HepG2 (cell line): ENCODE measurements at regions not wholly inside any gene's neighbourhood (a gene's known extent, or its start where the extent isn't known, plus 50 kb on each side); places are given as distances from the start of the nearest gene placed in this dataset.
A peak's percentile ranks its signal among the peaks of the same experiment; 100 is the strongest.

Experiments
- ATF5 ChIP-seq: sonication (generic); formaldehyde crosslinking; IDR thresholded peaks from 2 replicates; pipeline ENCODE4 v1.4.0; 2020; ENCODE audit warnings: mild to moderate bottlenecking, low read depth, missing genetic modification reagents
- CCAR2 ChIP-seq: fragments of 200-400 bp; formaldehyde crosslinking; optimal IDR thresholded peaks from 2 replicates; pipeline ENCODE3; 2018; ENCODE audit warnings: low read depth, mild to moderate bottlenecking, low read length, moderate library complexity
- KMT2B ChIP-seq: IDR thresholded peaks from 2 replicates; pipeline ENCODE4 v1.6.1; 2016; ENCODE audit warnings: missing genetic modification reagents, missing compliant biosample characterization
- MED1 ChIP-seq: sonication (generic); formaldehyde crosslinking; IDR thresholded peaks from 2 replicates; pipeline ENCODE4 v1.4.0; 2020; ENCODE audit warnings: missing genetic modification reagents
- NPAS2 ChIP-seq: sonication (generic); formaldehyde crosslinking; IDR thresholded peaks from 2 replicates; pipeline ENCODE4 v1.8.0; 2022; ENCODE audit warnings: mild to moderate bottlenecking, missing genetic modification reagents, borderline replicate concordance
- SAP130 ChIP-seq: IDR thresholded peaks from 2 replicates; pipeline ENCODE4 v1.6.1; 2016; ENCODE audit warnings: low read depth
- TAF15 ChIP-seq: fragments of 200-400 bp; formaldehyde crosslinking; IDR thresholded peaks from one replicate; pipeline ENCODE4 v1.6.1; 2018; ENCODE audit warnings: mild to moderate bottlenecking, low read depth, low read length; ENCODE audit not compliant: poor library complexity, severe bottlenecking
- XRCC5 ChIP-seq: fragments of 200-400 bp; formaldehyde crosslinking; optimal IDR thresholded peaks from 2 replicates; pipeline ENCODE3; 2017; ENCODE audit warnings: mild to moderate bottlenecking, low read length
- ZBTB38 ChIP-seq: sonication (generic); formaldehyde crosslinking; IDR thresholded peaks from 2 replicates; pipeline ENCODE4 v1.5.1; 2020; ENCODE audit warnings: mild to moderate bottlenecking, missing genetic modification reagents
- ZKSCAN5 ChIP-seq: sonication (generic); formaldehyde crosslinking; IDR thresholded peaks from 2 replicates; pipeline ENCODE4 v1.5.1; 2020; ENCODE audit warnings: mild to moderate bottlenecking, missing genetic modification reagents
- ZNF17 ChIP-seq: sonication (generic); formaldehyde crosslinking; IDR thresholded peaks from 2 replicates; pipeline ENCODE4 v1.5.0; 2020; ENCODE audit warnings: mild to moderate bottlenecking, missing genetic modification reagents
- ZNF414 ChIP-seq: sonication (generic); formaldehyde crosslinking; IDR thresholded peaks from 2 replicates; pipeline ENCODE4 v1.5.0; 2020; ENCODE audit warnings: missing genetic modification reagents
- ZNF44 ChIP-seq: sonication (generic); formaldehyde crosslinking; IDR thresholded peaks from 2 replicates; pipeline ENCODE4 v1.5.1; 2020; ENCODE audit warnings: mild to moderate bottlenecking, missing genetic modification reagents
- ZNF564 ChIP-seq: sonication (generic); formaldehyde crosslinking; IDR thresholded peaks from 2 replicates; pipeline ENCODE4 v1.8.1; 2023; ENCODE audit warnings: mild to moderate bottlenecking, missing genetic modification reagents
- ZNF770 ChIP-seq: sonication (generic); formaldehyde crosslinking; IDR thresholded peaks from 2 replicates; pipeline ENCODE4 v1.5.0; 2020; ENCODE audit warnings: mild to moderate bottlenecking, missing genetic modification reagents
- ZSCAN21 ChIP-seq: sonication (generic); formaldehyde crosslinking; IDR thresholded peaks from 2 replicates; pipeline ENCODE4 v1.8.0; 2022; ENCODE audit warnings: mild to moderate bottlenecking, missing genetic modification reagents, moderate library complexity, borderline replicate concordance
- TF ChIP-seq, protein P1 (sequence below): sonication (generic); formaldehyde crosslinking; conservative IDR thresholded peaks from 2 replicates; pipeline ENCODE4 v1.4.0; 2020; ENCODE audit warnings: missing genetic modification reagents

DNA sequence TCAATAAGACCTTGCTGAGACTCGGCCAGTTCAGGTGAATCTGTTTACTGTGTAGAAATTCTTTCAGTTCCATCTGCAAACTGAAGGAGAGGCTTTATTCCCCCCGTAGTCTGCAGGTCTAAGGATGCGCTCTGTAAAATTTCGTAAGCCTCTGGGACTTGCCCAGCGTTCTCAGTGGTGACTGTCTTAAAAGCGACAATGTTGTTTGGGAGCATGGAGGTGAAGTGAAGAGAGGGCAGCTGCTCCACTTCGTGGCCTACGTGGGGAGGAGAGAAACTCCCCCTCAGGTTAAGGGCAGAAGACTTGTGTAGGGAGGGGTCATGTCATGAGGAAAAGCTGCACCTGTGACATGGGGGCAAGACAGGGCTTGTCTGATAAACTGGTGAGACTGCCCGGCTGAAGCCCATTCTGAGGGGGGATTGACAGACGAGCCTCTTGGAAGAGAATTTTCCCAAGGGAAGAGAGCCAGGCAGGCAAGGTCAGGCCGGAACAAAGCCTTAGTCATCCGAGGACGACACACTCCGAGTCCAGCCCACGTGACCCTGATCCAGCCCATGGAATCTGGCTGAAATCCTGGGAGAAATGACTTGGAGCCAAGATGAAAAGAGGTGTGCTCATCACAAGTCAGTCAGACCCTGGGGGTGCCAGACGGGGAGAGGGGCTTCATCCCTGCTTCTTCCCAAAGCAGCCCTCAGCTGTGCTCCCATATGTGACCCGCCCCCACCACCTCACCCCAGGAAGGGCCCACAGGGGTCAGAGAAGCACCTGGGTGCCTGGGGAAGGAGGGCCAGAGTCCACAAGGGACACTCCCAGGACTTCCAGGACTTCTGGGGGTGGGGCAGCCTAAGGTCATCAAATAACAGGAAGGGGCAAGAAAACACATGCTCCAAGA is 88.5 kb upstream of the SH3BP4 start (continued):
- TF ChIP-seq TAF15 (no peak), KMT2B (CRISPR knock-in tag) (0 out of 2 replicates have a peak, but pooled peaks have one; percentile 9), ATF5 (no peak), ZBTB38 (CRISPR knock-in tag) (peak; percentile 69), ZNF44 (CRISPR knock-in tag) (no peak), ZNF17 (CRISPR knock-in tag) (no peak), MED1 (CRISPR knock-in tag) (peak; percentile 88), XRCC5 (peak; percentile 91), ZSCAN21 (CRISPR knock-in tag) (peak; percentile 71; the same call in 1 of the 2 replicates), CCAR2 (no peak), ZKSCAN5 (CRISPR knock-in tag) (no peak), NPAS2 (CRISPR knock-in tag) (no peak), ZNF770 (CRISPR knock-in tag) (no peak), ZNF564 (CRISPR knock-in tag) (0 out of 2 replicates have a peak, but pooled peaks have one; percentile 39), SAP130 (CRISPR knock-in tag) (peak; percentile 65), ZNF414 (CRISPR knock-in tag) (0 out of 2 replicates have a peak, but pooled peaks have one; percentile 16)
- TF ChIP-seq, protein P1, sequence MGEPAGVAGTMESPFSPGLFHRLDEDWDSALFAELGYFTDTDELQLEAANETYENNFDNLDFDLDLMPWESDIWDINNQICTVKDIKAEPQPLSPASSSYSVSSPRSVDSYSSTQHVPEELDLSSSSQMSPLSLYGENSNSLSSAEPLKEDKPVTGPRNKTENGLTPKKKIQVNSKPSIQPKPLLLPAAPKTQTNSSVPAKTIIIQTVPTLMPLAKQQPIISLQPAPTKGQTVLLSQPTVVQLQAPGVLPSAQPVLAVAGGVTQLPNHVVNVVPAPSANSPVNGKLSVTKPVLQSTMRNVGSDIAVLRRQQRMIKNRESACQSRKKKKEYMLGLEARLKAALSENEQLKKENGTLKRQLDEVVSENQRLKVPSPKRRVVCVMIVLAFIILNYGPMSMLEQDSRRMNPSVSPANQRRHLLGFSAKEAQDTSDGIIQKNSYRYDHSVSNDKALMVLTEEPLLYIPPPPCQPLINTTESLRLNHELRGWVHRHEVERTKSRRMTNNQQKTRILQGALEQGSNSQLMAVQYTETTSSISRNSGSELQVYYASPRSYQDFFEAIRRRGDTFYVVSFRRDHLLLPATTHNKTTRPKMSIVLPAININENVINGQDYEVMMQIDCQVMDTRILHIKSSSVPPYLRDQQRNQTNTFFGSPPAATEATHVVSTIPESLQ (CRISPR knock-in tag), result no peak
